ENCODE measurements at regions not wholly inside any gene's neighbourhood (a gene's known extent, or its start where the extent isn't known, plus 50 kb on each side); places are given as distances from the start of the nearest gene placed in this dataset.

DNA sequence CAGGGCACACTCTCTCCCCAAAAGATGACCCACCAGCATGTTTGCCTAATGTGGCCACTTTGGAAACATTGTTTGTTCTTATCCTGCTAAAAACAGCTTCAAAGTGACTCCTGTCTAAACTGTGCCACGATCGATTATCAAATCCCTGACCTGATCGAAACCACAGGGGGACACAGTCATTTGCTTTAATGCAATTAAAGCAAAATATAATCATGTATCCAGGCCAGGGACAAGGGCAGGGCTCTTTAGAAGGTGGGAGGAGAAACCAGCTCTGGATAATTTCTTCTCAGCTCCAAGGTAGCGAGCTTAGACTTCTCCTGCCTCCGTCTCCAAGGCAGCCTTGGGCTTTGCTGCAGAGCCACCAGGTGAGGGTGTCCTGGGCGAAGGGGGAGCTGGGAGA, 95.0 kb upstream of the HAND1 start:
- TF ChIP-seq, protein P1, sequence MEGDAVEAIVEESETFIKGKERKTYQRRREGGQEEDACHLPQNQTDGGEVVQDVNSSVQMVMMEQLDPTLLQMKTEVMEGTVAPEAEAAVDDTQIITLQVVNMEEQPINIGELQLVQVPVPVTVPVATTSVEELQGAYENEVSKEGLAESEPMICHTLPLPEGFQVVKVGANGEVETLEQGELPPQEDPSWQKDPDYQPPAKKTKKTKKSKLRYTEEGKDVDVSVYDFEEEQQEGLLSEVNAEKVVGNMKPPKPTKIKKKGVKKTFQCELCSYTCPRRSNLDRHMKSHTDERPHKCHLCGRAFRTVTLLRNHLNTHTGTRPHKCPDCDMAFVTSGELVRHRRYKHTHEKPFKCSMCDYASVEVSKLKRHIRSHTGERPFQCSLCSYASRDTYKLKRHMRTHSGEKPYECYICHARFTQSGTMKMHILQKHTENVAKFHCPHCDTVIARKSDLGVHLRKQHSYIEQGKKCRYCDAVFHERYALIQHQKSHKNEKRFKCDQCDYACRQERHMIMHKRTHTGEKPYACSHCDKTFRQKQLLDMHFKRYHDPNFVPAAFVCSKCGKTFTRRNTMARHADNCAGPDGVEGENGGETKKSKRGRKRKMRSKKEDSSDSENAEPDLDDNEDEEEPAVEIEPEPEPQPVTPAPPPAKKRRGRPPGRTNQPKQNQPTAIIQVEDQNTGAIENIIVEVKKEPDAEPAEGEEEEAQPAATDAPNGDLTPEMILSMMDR (IDR thresholded peaks at IDR 0.05; ENCODE audit: control extremely low read depth, extremely low read depth, low read depth, missing control alignments): no peak
- ChIA-PET CTCF (interaction anchor here (0.9 to 2.8 kb wide), 7 partner anchors 9 to 123 kb away, joined by 3 to 16 read pairs (median 4); no protein-coding TSS in a partner anchor), POLR2A (no interaction called here)
- no peak for DNase-seq (ENCODE audit: extremely low spot score)

DNA sequence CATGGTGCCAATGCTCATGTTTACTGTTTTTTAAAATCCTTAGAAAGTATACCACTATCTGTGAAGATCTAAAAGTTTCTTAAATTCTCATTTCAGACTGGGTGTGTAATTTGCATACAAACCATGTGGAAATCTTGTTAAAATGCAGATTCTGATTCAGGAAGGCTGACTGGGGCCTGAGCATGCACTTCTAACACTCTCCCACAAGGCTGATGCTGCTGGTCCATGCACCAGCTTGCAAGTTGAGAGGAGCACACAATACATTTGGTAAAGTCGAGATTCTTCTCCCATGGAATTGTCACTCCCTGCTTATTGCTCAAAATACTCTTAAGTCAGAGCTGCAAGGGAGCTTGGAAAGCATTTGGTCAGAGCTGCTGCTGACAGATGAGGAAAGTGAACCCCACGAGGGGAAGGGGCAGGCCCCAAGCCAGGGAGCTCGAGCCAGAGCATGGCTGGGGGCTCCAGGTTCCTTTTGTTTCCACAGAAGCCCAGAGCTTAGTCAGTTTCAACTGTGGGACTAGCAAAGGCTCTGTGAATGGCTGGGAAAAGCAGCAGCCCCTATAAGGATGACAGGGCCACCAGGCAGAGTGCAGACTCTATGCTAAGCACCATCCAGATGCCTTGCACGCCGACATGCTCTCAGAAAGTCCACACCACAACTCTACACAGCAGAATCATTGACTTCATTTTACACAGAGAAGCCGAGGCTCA, 93.5 kb upstream of the HAND1 start:
- CTCF ChIA-PET: interaction anchor here (1.1 to 1.9 kb wide), 3 partner anchors 51 to 103 kb away, joined by 3 to 6 read pairs (median 4); no protein-coding TSS in a partner anchor
- POLR2A ChIA-PET: no interaction called here
- TF ChIP-seq, protein P1 (IDR thresholded peaks at IDR 0.05; ENCODE audit: control extremely low read depth, extremely low read depth, low read depth, missing control alignments): no peak

DNA sequence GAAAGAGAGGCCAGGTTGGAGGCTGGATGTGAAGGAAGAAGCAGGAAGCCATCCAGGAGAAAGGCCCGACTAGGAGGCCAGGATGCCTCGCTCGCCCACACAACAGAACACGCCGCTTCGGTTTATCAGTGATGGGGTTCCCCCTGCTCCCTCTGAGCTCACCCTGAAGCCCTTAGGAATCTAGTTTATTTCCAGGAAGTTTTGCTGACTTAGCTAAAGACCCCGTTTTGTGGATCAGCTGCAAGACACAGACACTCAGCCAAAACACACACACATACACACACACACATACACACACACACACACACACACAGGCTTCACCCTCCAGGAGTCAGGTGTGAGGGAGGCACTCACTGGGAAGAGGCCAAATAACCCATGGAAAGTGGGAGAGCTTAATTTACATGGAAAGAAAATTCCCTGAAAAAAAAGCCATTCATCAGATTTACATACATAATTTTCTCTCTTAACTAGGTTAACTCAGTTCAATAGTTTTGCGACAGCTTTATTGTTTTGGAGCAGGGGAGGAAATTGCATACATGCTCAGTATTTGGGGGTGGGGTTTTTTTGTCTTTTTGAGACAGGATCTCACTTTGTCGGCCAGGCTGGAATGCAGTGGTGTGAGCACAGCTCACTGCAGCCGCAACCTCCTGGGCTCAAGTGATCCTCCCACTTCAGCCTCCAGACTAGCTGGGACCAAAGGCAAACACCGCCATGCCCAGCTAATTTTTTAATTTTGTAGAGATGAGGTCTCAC, 92.7 kb upstream of the HAND1 start:
- TF ChIP-seq, protein P1 (IDR thresholded peaks at IDR 0.05; ENCODE audit: control extremely low read depth, extremely low read depth, low read depth, missing control alignments): no peak
- CTCF ChIA-PET: interaction anchor here (0.7 to 1.9 kb wide), 3 partner anchors 39 to 103 kb away, joined by 3 to 6 read pairs (median 3); no protein-coding TSS in a partner anchor
- POLR2A ChIA-PET: no interaction called here

More for the DNA sequence above, 93.5 kb upstream of the HAND1 start:
- DNase-seq (ENCODE audit: extremely low spot score): no peak

DNA sequence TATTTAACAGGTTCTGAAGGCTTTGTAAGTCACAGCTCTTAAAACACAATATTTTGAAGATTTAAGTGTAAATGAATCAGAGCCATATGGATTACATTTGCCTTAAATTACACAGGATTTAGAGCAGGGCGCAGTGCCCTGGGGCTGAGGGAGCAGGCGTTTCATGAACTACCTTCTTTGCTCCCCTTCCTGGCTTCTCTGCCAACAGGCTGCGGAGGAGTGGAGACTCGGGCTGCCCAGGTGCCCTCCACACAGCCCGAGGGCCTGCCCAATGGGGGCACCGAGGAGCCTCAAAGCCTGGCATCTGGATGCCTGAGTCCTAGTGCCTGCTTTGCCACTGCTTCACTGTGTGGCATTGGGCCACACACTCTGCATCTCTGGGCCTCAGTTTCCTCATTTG, 90.6 kb upstream of the HAND1 start:
- no peak for DNase-seq (ENCODE audit: extremely low spot score)
- TF ChIP-seq, protein P1 (IDR thresholded peaks at IDR 0.05; ENCODE audit: control extremely low read depth, extremely low read depth, low read depth, missing control alignments): no peak
- POLR2A ChIA-PET: no interaction called here
- CTCF ChIA-PET: interaction anchor here (1.4 to 1.8 kb wide), 3 partner anchors 14 to 48 kb away, joined by 4 to 6 read pairs (median 4); no protein-coding TSS in a partner anchor

More for the DNA sequence above, 92.7 kb upstream of the HAND1 start:
- no peak for DNase-seq (ENCODE audit: extremely low spot score)

- ChIA-PET CTCF (interaction anchor here (1.2 to 2.5 kb wide), 6 partner anchors 8 to 99 kb away, joined by 3 to 9 read pairs (median 5); no protein-coding TSS in a partner anchor), POLR2A (no interaction called here)
- TF ChIP-seq, protein P1 (IDR thresholded peaks at IDR 0.05; ENCODE audit: control extremely low read depth, extremely low read depth, low read depth, missing control alignments): no peak
- no peak for DNase-seq (ENCODE audit: extremely low spot score)
Observed at GRCh38 chr5:154567155-154567554, 89.1 kb upstream of the HAND1 start.

GRCh38 chr5:154566146-154566680, 88.2 kb upstream of the HAND1 start:
- CTCF ChIA-PET: interaction anchor here (1.2 to 2.5 kb wide), 3 partner anchors 9 to 98 kb away, joined by 3 to 9 read pairs (median 6); no protein-coding TSS in a partner anchor
- no peak for DNase-seq (ENCODE audit: extremely low spot score)
- POLR2A ChIA-PET: no interaction called here
- TF ChIP-seq, protein P1 (IDR thresholded peaks at IDR 0.05; ENCODE audit: control extremely low read depth, extremely low read depth, low read depth, missing control alignments): no peak
